ENCODE measurements at regions not wholly inside any gene's neighbourhood (a gene's known extent, or its start where the extent isn't known, plus 50 kb on each side); places are given as distances from the start of the nearest gene placed in this dataset.

DNA sequence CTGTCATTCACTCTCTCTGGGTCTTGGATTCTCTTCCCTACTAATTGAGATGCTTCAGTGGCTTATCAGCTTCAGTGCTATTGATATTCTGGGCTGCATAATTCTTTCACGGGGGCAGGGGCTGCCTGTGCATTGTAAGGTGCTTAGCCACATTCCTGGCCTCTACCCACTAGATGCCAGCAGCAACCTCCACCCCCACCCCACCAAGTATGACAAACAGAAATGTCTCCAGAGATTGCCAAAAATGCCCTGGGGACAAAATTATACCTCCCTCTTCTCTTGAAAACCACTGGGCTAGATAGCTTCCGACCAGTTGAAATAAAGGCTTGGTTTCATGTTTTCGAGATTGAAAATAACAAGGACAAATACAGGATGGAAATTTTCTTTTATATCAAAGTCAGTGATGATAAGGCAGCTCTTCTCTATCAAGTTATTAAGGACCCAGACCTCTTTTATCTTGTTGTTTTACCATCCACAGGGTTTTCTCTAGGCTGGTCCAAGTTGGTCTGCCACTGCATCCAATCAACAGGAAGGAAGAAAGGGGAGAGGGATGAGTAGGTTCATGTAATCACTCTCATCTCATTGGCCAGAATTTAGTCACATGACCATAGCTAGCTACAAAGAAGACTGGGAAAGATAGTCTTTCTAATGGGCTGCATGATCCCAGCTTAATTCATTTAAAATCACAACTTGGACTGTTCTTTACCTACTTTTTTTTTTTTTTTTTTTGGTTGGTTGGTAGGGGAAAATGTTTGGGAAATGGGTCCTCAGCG is 92.1 kb upstream of the RANBP3L start:
- TF ChIP-seq, protein P1, sequence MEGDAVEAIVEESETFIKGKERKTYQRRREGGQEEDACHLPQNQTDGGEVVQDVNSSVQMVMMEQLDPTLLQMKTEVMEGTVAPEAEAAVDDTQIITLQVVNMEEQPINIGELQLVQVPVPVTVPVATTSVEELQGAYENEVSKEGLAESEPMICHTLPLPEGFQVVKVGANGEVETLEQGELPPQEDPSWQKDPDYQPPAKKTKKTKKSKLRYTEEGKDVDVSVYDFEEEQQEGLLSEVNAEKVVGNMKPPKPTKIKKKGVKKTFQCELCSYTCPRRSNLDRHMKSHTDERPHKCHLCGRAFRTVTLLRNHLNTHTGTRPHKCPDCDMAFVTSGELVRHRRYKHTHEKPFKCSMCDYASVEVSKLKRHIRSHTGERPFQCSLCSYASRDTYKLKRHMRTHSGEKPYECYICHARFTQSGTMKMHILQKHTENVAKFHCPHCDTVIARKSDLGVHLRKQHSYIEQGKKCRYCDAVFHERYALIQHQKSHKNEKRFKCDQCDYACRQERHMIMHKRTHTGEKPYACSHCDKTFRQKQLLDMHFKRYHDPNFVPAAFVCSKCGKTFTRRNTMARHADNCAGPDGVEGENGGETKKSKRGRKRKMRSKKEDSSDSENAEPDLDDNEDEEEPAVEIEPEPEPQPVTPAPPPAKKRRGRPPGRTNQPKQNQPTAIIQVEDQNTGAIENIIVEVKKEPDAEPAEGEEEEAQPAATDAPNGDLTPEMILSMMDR (IDR thresholded peaks at IDR 0.05): no peak
- TF ChIP-seq POLR2A (IDR thresholded peaks at IDR 0.05) (no peak), POLR2AphosphoS5 (IDR thresholded peaks at IDR 0.05) (no peak), EP300 (IDR thresholded peaks at IDR 0.05) (no peak)

Measured in suprapubic skin (tissue), 4 donors.